Left kidney (tissue), 1 donor: ENCODE measurements at regions not wholly inside any gene's neighbourhood (a gene's known extent, or its start where the extent isn't known, plus 50 kb on each side); places are given as distances from the start of the nearest gene placed in this dataset.
A peak's percentile ranks its signal among the peaks of the same experiment; 100 is the strongest.
"Not testable (repeated sequence)": the region's sequence is repeated elsewhere in the genome, so short reads cannot be mapped to it uniquely, and the experiment has no call there.

Experiments
- DNase-seq: peaks from one replicate; pipeline ENCODE4 v3.0.0-alpha.2; 2013

- DNase-seq: no peak
Observed at GRCh38 chr4:177242651-177243286, 66.9 kb upstream of the NEIL3 start.

- no peak for DNase-seq
Observed at GRCh38 chr4:177246641-177247584, 62.8 kb upstream of the NEIL3 start.

DNA sequence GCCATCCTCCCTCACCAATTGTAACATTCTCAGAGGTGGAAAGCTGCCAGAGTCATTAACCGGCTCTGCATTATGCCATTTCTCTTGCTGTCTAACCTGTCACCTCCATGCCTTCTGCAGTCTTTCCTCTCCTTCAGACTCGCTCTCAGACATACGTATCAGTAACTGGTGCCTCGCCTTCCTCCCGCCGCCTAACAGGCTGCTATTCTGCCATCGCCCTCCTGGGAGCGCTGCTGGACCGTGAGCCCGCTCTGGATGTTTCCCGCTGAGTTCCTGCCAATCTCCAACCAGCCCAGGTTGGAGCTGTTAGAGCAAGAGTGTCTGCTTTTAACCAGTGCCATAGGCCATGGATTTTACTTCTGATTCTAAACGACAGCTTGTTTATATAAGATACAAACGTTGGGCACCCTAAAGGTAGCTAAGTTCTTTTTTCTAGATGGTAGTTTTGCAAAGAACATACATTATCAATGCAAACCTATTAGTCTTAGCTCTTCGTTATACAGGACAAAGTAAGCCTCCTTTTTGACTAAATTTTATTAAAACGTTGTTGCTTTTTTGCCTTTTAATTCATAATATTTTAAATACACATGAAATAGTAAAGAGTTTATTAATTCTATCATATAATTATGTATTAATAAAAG, 59.5 kb upstream of the NEIL3 start:
- DNase-seq: peak; percentile 60

- DNase-seq: no peak
Observed at GRCh38 chr4:177251237-177251636, 58.4 kb upstream of the NEIL3 start.

GRCh38 chr4:177255359-177255758, 54.3 kb upstream of the NEIL3 start:
- DNase-seq: no peak

GRCh38 chr4:177256950-177257349, 52.7 kb upstream of the NEIL3 start:
- no peak for DNase-seq

DNA sequence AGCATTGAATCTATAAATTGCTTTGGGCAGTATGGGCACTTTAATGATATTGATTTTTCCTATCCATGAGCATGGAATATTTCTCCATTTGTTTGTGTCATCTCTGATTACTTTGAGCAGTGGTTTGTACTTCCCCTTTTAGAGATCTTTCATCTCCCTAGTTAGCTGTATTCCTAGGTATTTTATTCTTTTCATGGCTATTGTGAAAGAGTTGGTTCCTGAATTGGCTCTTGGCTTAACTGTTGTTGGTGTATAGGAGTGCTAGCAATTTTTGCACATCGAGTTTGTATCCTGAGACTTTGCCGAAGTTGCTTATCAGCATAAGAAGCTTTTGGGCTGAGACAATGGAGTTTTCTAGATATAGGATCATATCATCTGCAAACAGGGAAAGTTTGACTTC, 50.2 kb upstream of the NEIL3 start:
- DNase-seq: not testable (repeated sequence)
